WTC11 (cell line): ENCODE measurements at regions not wholly inside any gene's neighbourhood (a gene's known extent, or its start where the extent isn't known, plus 50 kb on each side); places are given as distances from the start of the nearest gene placed in this dataset.

ENCODE experiments used
- ATAC-seq: fragments of 200-7000 bp; cut with Tn5 transposase; 2 replicates; pipeline ENCODE4 v1.10.0; 2021; ENCODE audit warnings: mild to moderate bottlenecking, moderate library complexity
- CTCF ChIA-PET: fragments of 300-600 bp; sonication (Branson Sonifier 250); formaldehyde crosslinking; loops from one replicate; lab custom pipeline; 2021; ENCODE audit warnings: antibody characterized with exemption; lab: Charles Lee
- POLR2A ChIA-PET: fragments of 350-600 bp; sonication (Branson Sonifier 250); formaldehyde crosslinking; loops from one replicate; lab custom pipeline; 2021; ENCODE audit warnings: antibody characterized with exemption; lab: Charles Lee
- DNase-seq: peaks from one replicate; pipeline ENCODE4 v3.0.0; 2021; ENCODE audit warnings: low spot score
- H3K27ac Mint-ChIP-seq: 2 replicates; pipeline ENCODE4 v1.8.0; 2021; ENCODE audit warnings: mixed read lengths
- H3K27me3 Mint-ChIP-seq: 2 replicates; pipeline ENCODE4 v1.8.0; 2021; ENCODE audit warnings: low read depth, mild to moderate bottlenecking, moderate library complexity, mixed read lengths
- H3K36me3 Mint-ChIP-seq: 2 replicates; pipeline ENCODE4 v1.8.0; 2021; ENCODE audit warnings: mixed read lengths
- H3K4me1 Mint-ChIP-seq: 2 replicates; pipeline ENCODE4 v1.8.0; 2022; ENCODE audit warnings: mixed read lengths
- H3K4me3 Mint-ChIP-seq: 2 replicates; pipeline ENCODE4 v1.8.0; 2021; ENCODE audit warnings: mild to moderate bottlenecking, moderate library complexity, mixed read lengths
- H3K9me3 Mint-ChIP-seq: 2 replicates; pipeline ENCODE4 v1.8.0; 2021; ENCODE audit warnings: mixed read lengths
- ATF6 ChIP-seq: sonication (generic); formaldehyde crosslinking; IDR thresholded peaks from 2 replicates; pipeline ENCODE4 v1.8.1; 2023; ENCODE audit warnings: mild to moderate bottlenecking, missing genetic modification reagents
- CDX4 ChIP-seq: fragments of 250-450 bp; sonication (Bioruptor Pico); IDR thresholded peaks from 2 replicates; pipeline ENCODE4 v1.9.0; 2021; ENCODE audit warnings: moderate library complexity, mild to moderate bottlenecking, inconsistent platforms, borderline replicate concordance
- ETV6 ChIP-seq: sonication (generic); formaldehyde crosslinking; IDR thresholded peaks from 2 replicates; pipeline ENCODE4 v1.8.1; 2022; ENCODE audit warnings: mild to moderate bottlenecking, missing genetic modification reagents
- GABPB1 ChIP-seq: sonication (generic); formaldehyde crosslinking; IDR thresholded peaks from 2 replicates; pipeline ENCODE4 v1.8.1; 2023; ENCODE audit warnings: mild to moderate bottlenecking, missing genetic modification reagents
- GTF2I ChIP-seq: fragments of 250-450 bp; sonication (Bioruptor Pico); conservative IDR thresholded peaks from 2 replicates; pipeline ENCODE4 v1.4.0; 2021; ENCODE audit warnings: mild to moderate bottlenecking
- NFATC4 ChIP-seq: fragments of 250-450 bp; sonication (Bioruptor Pico); IDR thresholded peaks from 2 replicates; pipeline ENCODE4 v1.9.0; 2021; ENCODE audit warnings: mild to moderate bottlenecking
- PREB ChIP-seq: sonication (generic); formaldehyde crosslinking; IDR thresholded peaks from 2 replicates; pipeline ENCODE4 v1.8.1; 2022; ENCODE audit warnings: mild to moderate bottlenecking, missing genetic modification reagents, moderate library complexity, borderline replicate concordance
- PRRX2 ChIP-seq: fragments of 250-450 bp; sonication (Bioruptor Pico); IDR thresholded peaks from 2 replicates; pipeline ENCODE4 v1.8.0; 2021; ENCODE audit warnings: mild to moderate bottlenecking
- SMAD4 ChIP-seq: sonication (generic); formaldehyde crosslinking; IDR thresholded peaks from 2 replicates; pipeline ENCODE4 v1.8.0; 2022; ENCODE audit warnings: mild to moderate bottlenecking, missing genetic modification reagents
- ZNF281 ChIP-seq: sonication (generic); formaldehyde crosslinking; IDR thresholded peaks from 2 replicates; pipeline ENCODE4 v1.8.0; 2023; ENCODE audit warnings: mild to moderate bottlenecking, missing genetic modification reagents
- TF ChIP-seq, protein P1 (sequence below): sonication (generic); formaldehyde crosslinking; IDR thresholded peaks from 2 replicates; pipeline ENCODE4 v1.8.1; 2022; ENCODE audit warnings: low read depth, missing genetic modification reagents, borderline replicate concordance
- TF ChIP-seq, protein P2 (sequence below): fragments of 250-450 bp; sonication (Bioruptor Pico); IDR thresholded peaks from 2 replicates; pipeline ENCODE4 v2.1.2; 2022; ENCODE audit warnings: mild to moderate bottlenecking, moderate library complexity

- TF ChIP-seq PREB (CRISPR knock-in tag) (no peak), ZNF281 (no peak), CDX4 (no peak), GTF2I (CRISPR knock-in tag) (no peak), ETV6 (no peak)
- TF ChIP-seq, protein P1, sequence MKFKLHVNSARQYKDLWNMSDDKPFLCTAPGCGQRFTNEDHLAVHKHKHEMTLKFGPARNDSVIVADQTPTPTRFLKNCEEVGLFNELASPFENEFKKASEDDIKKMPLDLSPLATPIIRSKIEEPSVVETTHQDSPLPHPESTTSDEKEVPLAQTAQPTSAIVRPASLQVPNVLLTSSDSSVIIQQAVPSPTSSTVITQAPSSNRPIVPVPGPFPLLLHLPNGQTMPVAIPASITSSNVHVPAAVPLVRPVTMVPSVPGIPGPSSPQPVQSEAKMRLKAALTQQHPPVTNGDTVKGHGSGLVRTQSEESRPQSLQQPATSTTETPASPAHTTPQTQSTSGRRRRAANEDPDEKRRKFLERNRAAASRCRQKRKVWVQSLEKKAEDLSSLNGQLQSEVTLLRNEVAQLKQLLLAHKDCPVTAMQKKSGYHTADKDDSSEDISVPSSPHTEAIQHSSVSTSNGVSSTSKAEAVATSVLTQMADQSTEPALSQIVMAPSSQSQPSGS (CRISPR knock-in tag): no peak
Measured at GRCh38 chr4:143085224-143085623, 99.5 kb upstream of the USP38 start (continued).

- TF ChIP-seq GABPB1 (CRISPR knock-in tag) (no peak), NFATC4 (CRISPR knock-in tag) (no peak), ATF6 (CRISPR knock-in tag) (no peak), PRRX2 (CRISPR knock-in tag) (no peak), SMAD4 (CRISPR knock-in tag) (no peak), PREB (CRISPR knock-in tag) (no peak)
- TF ChIP-seq, protein P1 (CRISPR knock-in tag): no peak
- TF ChIP-seq, protein P2, sequence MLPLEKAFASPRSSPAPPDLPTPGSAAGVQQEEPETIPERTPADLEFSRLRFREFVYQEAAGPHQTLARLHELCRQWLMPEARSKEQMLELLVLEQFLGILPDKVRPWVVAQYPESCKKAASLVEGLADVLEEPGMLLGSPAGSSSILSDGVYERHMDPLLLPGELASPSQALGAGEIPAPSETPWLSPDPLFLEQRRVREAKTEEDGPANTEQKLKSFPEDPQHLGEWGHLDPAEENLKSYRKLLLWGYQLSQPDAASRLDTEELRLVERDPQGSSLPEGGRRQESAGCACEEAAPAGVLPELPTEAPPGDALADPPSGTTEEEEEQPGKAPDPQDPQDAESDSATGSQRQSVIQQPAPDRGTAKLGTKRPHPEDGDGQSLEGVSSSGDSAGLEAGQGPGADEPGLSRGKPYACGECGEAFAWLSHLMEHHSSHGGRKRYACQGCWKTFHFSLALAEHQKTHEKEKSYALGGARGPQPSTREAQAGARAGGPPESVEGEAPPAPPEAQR (CRISPR knock-in tag): no peak
- TF ChIP-seq, all 79 proteins: peak for 0
- ChIA-PET POLR2A (no interaction called here), CTCF (no interaction called here)
- Mint-ChIP-seq H3K27ac (no peak overlapping the region), H3K27me3 (peaks cover 4% of the 10 kb centered on the region; the same call in 1 of the 2 replicates), H3K4me3 (no peak overlapping the region), H3K9me3 (peaks cover 16% of the 10 kb centered on the region), H3K36me3 (peaks cover 16% of the 10 kb centered on the region), H3K4me1 (peaks cover 17% of the 10 kb centered on the region)
- ATAC-seq (no peak), DNase-seq (no peak)
Measured at GRCh38 chr4:143085659-143086058, 99.1 kb upstream of the USP38 start.
